ENCODE measurements at regions not wholly inside any gene's neighbourhood (a gene's known extent, or its start where the extent isn't known, plus 50 kb on each side); places are given as distances from the start of the nearest gene placed in this dataset.
A peak's percentile ranks its signal among the peaks of the same experiment; 100 is the strongest.

DNA sequence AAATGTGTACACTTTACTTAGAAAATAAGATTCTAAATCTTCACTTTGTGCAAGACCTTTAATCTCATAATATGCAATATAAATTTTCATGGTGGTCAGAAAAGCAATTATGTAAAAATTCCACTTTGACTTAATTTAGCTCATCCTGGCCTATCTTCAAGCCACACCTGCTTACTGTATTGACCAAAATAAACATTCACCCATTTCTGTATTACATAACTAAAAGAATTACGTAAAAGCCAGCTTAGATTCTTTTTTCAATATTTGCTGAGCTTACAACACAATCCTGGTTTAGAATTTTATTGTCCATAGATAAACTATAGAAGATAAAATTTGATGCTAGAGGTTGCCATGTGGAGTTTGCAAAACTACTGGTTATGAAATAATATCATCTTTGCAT is 172.9 kb upstream of the GRM3 start:
- Mint-ChIP-seq H3K36me3 (ENCODE audit: low read depth) (no peaks in the 10 kb centered on the region), H3K4me1 (peaks cover 2% of the 10 kb centered on the region), H3K27me3 (ENCODE audit: insufficient read depth) (no peaks in the 10 kb centered on the region), H3K9me3 (no peaks in the 10 kb centered on the region), H3K4me3 (no peak overlapping the region), H3K27ac (no peak overlapping the region)
- TF ChIP-seq CTCF (conservative IDR thresholded peaks at IDR 0.05): no peak
- no peaks in the 10 kb centered on the region for H3K9me3 ChIP-seq (ENCODE audit: control insufficient read depth, low read length)
- no peak for DNase-seq
- no peak overlapping the region for H3K4me3 ChIP-seq (ENCODE audit: low read length)
- 95% methylated on average over 1 of the region's 1 CpG; no CpG with 5 or more reads in 1 of the 2 experiments for WGBS, 2 experiments (ENCODE audit: insufficient coverage in 1 of 2, insufficient read length in 1 of 2)
- no peaks in the 10 kb centered on the region for H3K4me1 ChIP-seq (ENCODE audit: control insufficient read depth, insufficient read depth, low read length)
- H3K36me3 ChIP-seq (ENCODE audit: control insufficient read depth, insufficient read depth, low read length): no peaks in the 10 kb centered on the region
- no peaks in the 10 kb centered on the region for H3K27me3 ChIP-seq (ENCODE audit: control insufficient read depth, insufficient read depth, low read length, poor library complexity, severe bottlenecking)
- no peak overlapping the region for H3K9ac ChIP-seq (ENCODE audit: extremely low read depth, low read length, poor library complexity, severe bottlenecking)
- H3K27ac ChIP-seq (ENCODE audit: low read depth, low read length): no peak overlapping the region

DNA sequence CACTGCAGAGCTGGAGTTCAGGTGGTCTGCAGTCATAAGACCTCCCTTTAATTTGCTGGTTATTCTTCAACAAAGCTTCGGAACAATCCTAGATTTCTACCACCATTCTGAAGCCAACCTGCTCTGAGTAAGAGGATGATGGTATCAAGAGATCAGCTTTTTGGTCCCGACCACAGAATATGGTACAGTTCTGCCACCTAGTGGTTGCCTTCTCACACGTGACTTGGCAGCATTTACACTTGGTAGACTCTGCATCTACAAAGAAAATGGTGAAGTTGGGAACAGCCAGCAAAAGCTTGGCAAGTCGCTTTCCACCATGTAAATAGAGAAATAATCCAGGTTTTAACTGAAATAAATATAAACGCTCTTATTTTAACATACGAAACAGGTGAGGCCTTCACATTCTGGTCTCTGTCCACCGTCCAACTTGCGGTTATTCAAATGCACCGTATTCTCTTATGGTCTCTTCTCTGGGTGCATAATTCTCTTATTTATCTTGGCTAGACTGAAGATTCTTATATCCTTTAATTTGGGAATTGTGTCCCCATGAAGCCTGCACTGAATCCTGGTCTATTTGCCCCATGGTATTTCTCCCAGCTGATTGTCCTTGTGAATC is 173.9 kb upstream of the GRM3 start:
- Mint-ChIP-seq H3K36me3 (ENCODE audit: low read depth) (no peaks in the 10 kb centered on the region), H3K4me3 (no peak overlapping the region), H3K4me1 (peaks cover 2% of the 10 kb centered on the region), H3K27ac (no peak overlapping the region), H3K9me3 (no peaks in the 10 kb centered on the region), H3K27me3 (ENCODE audit: insufficient read depth) (no peaks in the 10 kb centered on the region)
- H3K9ac ChIP-seq (ENCODE audit: extremely low read depth, low read length, poor library complexity, severe bottlenecking): no peak overlapping the region
- DNase-seq: peak; percentile 93
- WGBS, 2 experiments (ENCODE audit: insufficient coverage in 1 of 2, insufficient read length in 1 of 2): 10 to 40% methylated on average over 2 to 9 of the region's 9 CpGs
- TF ChIP-seq CTCF (conservative IDR thresholded peaks at IDR 0.05): peak; percentile 95
- H3K4me1 ChIP-seq (ENCODE audit: control insufficient read depth, insufficient read depth, low read length): no peaks in the 10 kb centered on the region
- H3K36me3 ChIP-seq (ENCODE audit: control insufficient read depth, insufficient read depth, low read length): no peaks in the 10 kb centered on the region
- no peak overlapping the region for H3K4me3 ChIP-seq (ENCODE audit: low read length)
- no peaks in the 10 kb centered on the region for H3K9me3 ChIP-seq (ENCODE audit: control insufficient read depth, low read length)
- no peaks in the 10 kb centered on the region for H3K27me3 ChIP-seq (ENCODE audit: control insufficient read depth, insufficient read depth, low read length, poor library complexity, severe bottlenecking)
- H3K27ac ChIP-seq (ENCODE audit: low read depth, low read length): no peak overlapping the region

DNA sequence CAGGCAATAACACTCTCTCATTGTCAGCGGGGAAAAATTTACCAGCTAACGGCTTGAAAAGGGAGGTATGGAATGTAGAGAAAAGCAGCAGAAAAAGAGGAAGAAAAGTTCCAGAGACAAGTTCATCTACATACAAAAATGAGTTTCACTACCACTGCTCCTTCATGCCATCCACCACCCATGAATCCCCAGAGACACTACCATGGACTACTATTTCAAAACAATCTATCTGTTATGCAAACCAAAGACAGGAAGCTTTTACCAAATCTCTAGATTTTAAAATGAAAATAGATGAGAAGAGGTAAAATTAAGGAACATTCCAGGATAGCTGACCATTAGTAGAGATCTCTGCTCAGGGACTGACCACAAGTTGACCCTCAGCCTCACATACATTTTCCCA is 189.0 kb upstream of the GRM3 start:
- Mint-ChIP-seq H3K27me3 (ENCODE audit: insufficient read depth) (no peaks in the 10 kb centered on the region), H3K27ac (no peak overlapping the region), H3K36me3 (ENCODE audit: low read depth) (no peaks in the 10 kb centered on the region), H3K4me3 (no peak overlapping the region), H3K4me1 (peaks cover 16% of the 10 kb centered on the region), H3K9me3 (no peaks in the 10 kb centered on the region)
- Histone ChIP-seq H3K9me3 (ENCODE audit: control insufficient read depth, low read length) (no peaks in the 10 kb centered on the region), H3K4me1 (ENCODE audit: control insufficient read depth, insufficient read depth, low read length) (no peaks in the 10 kb centered on the region), H3K9ac (ENCODE audit: extremely low read depth, low read length, poor library complexity, severe bottlenecking) (no peak overlapping the region), H3K4me3 (ENCODE audit: low read length) (no peak overlapping the region), H3K36me3 (ENCODE audit: control insufficient read depth, insufficient read depth, low read length) (no peaks in the 10 kb centered on the region), H3K27me3 (ENCODE audit: control insufficient read depth, insufficient read depth, low read length, poor library complexity, severe bottlenecking) (no peaks in the 10 kb centered on the region), H3K27ac (ENCODE audit: low read depth, low read length) (no peak overlapping the region)
- WGBS, 2 experiments (ENCODE audit: insufficient coverage in 1 of 2, insufficient read length in 1 of 2): 86% methylated on average over 1 of the region's 2 CpGs; no CpG with 5 or more reads in 1 of the 2 experiments
- TF ChIP-seq CTCF (conservative IDR thresholded peaks at IDR 0.05): no peak
- no peak for DNase-seq
